HEK293 (cell line): ENCODE measurements at regions not wholly inside any gene's neighbourhood (a gene's known extent, or its start where the extent isn't known, plus 50 kb on each side); places are given as distances from the start of the nearest gene placed in this dataset.

Experiments
- GLIS2 ChIP-seq: fragments of 450-650 bp; formaldehyde crosslinking; IDR thresholded peaks from 2 replicates; pipeline ENCODE4 v1.5.1; 2016; ENCODE audit warnings: missing biosample characterization, missing genetic modification characterization
- HOXA7 ChIP-seq: sonication (generic); formaldehyde crosslinking; IDR thresholded peaks from 2 replicates; pipeline ENCODE4 v1.8.1; 2022; ENCODE audit warnings: missing genetic modification reagents, borderline replicate concordance
- KLF8 ChIP-seq: fragments of 450-650 bp; formaldehyde crosslinking; IDR thresholded peaks from 2 replicates; pipeline ENCODE4 v1.5.1; 2016; ENCODE audit warnings: missing biosample characterization, missing genetic modification characterization
- MYNN ChIP-seq: fragments of 450-650 bp; formaldehyde crosslinking; IDR thresholded peaks from 2 replicates; pipeline ENCODE4 v1.5.1; 2016; ENCODE audit warnings: missing biosample characterization, missing genetic modification characterization, borderline replicate concordance
- REST ChIP-seq: fragments of 450-650 bp; formaldehyde crosslinking; IDR thresholded peaks from 2 replicates; pipeline ENCODE4 v1.5.1; 2016; ENCODE audit warnings: missing biosample characterization, missing genetic modification characterization
- TCF7L2 ChIP-seq: IDR thresholded peaks from 2 replicates; pipeline ENCODE4 v1.6.1; 2011; ENCODE audit warnings: low read depth, mild to moderate bottlenecking, inconsistent platforms, low read length, moderate library complexity, borderline replicate concordance
- ZBTB1 ChIP-seq: fragments of 450-650 bp; formaldehyde crosslinking; IDR thresholded peaks from 2 replicates; pipeline ENCODE4 v1.5.1; 2016; ENCODE audit warnings: missing biosample characterization, missing genetic modification characterization
- ZNF138 ChIP-seq: fragments of 450-650 bp; formaldehyde crosslinking; IDR thresholded peaks from 2 replicates; pipeline ENCODE4 v1.5.1; 2016; ENCODE audit warnings: missing biosample characterization, missing genetic modification characterization, borderline replicate concordance
- ZNF174 ChIP-seq: fragments of 450-650 bp; formaldehyde crosslinking; IDR thresholded peaks from 2 replicates; pipeline ENCODE4 v1.5.0; 2017; ENCODE audit warnings: missing biosample characterization, mild to moderate bottlenecking, missing genetic modification characterization
- ZNF274 ChIP-seq, 2 experiments: fragments of 200-500 bp in 1 of 2; fragments of 450-650 bp in 1 of 2; sonication (Bioruptor generic) in 1 of 2; formaldehyde crosslinking in 1 of 2; IDR thresholded peaks; 2 replicates each; pipeline versions ENCODE4 v1.5.1 to v1.6.1; 2014 to 2016; ENCODE audit warnings: borderline replicate concordance in 1 of 2, inconsistent platforms in 1 of 2, low read length in 1 of 2, missing biosample characterization in 1 of 2, missing genetic modification characterization in 1 of 2
- ZNF529 ChIP-seq: fragments of 450-650 bp; formaldehyde crosslinking; IDR thresholded peaks from 2 replicates; pipeline ENCODE4 v1.5.1; 2017; ENCODE audit warnings: missing genetic modification characterization, missing biosample characterization; ENCODE audit not compliant: insufficient replicate concordance
- ZSCAN4 ChIP-seq: fragments of 450-650 bp; formaldehyde crosslinking; IDR thresholded peaks from 2 replicates; pipeline ENCODE4 v1.5.1; 2017; ENCODE audit warnings: missing biosample characterization, missing genetic modification characterization
- TF ChIP-seq, protein P1 (sequence below): fragments of 450-650 bp; formaldehyde crosslinking; IDR thresholded peaks from 2 replicates; pipeline ENCODE4 v1.5.1; 2016; ENCODE audit warnings: missing biosample characterization, missing genetic modification characterization
- TF ChIP-seq, protein P2 (sequence below): fragments of 450-650 bp; formaldehyde crosslinking; IDR thresholded peaks from 2 replicates; pipeline ENCODE4 v1.5.1; 2016; ENCODE audit warnings: missing biosample characterization, missing genetic modification characterization

DNA sequence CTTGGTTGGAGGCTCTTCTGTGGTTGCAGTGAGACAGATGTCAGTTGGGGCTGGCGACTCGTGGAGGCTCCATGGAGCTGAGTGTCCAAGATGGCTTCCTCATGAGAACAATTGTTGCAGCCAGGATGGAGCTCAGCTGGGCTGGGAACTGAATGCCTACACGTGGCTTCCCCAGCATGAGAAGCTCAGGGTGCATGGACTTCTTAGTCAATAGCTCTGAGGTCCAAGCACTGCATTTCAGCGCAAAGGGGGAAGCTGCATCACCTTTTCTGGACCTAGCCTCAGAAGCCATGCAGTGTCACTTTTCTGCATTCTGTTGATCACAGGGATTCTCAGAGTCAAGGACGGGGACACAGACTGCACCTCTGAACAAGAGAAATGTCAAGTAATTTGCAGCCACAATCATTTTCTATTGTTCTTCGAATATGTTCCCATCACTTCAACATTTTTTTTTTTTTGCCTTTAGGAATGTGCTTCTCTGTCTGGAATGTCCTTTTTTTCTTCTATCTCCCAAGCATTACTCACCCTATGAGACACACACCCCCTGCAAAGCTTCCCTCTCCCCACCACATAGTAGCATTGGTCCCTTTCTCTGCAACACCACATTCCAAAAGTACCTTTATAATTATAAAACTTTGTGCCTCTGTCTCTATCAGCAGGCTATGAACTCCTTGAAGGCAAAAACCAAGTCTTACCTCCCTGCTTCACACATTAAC, 57.5 kb upstream of the STK32A start:
- TF ChIP-seq, protein P1, sequence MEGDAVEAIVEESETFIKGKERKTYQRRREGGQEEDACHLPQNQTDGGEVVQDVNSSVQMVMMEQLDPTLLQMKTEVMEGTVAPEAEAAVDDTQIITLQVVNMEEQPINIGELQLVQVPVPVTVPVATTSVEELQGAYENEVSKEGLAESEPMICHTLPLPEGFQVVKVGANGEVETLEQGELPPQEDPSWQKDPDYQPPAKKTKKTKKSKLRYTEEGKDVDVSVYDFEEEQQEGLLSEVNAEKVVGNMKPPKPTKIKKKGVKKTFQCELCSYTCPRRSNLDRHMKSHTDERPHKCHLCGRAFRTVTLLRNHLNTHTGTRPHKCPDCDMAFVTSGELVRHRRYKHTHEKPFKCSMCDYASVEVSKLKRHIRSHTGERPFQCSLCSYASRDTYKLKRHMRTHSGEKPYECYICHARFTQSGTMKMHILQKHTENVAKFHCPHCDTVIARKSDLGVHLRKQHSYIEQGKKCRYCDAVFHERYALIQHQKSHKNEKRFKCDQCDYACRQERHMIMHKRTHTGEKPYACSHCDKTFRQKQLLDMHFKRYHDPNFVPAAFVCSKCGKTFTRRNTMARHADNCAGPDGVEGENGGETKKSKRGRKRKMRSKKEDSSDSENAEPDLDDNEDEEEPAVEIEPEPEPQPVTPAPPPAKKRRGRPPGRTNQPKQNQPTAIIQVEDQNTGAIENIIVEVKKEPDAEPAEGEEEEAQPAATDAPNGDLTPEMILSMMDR: no peak
- no peak for TF ChIP-seq TCF7L2
- TF ChIP-seq MYNN (tag by site-specific recombination): no peak
- no peak for TF ChIP-seq KLF8
- no peak for TF ChIP-seq ZBTB1
- TF ChIP-seq ZSCAN4 (tag by site-specific recombination): no peak
- no peak for TF ChIP-seq ZNF274 (IDR thresholded peaks at IDR 0.05; ENCODE audit: low read length)
- TF ChIP-seq ZNF274 (tag by site-specific recombination; IDR thresholded peaks at IDR 0.05; ENCODE audit: borderline replicate concordance): no peak
- no peak for TF ChIP-seq HOXA7 (CRISPR knock-in tag)
- no peak for TF ChIP-seq ZNF138 (tag by site-specific recombination)
- no peak for TF ChIP-seq ZNF529 (tag by site-specific recombination)
- no peak for TF ChIP-seq GLIS2 (tag by site-specific recombination)
- no peak for TF ChIP-seq REST (tag by site-specific recombination)
- no peak for TF ChIP-seq ZNF174 (tag by site-specific recombination)
- TF ChIP-seq, protein P2, sequence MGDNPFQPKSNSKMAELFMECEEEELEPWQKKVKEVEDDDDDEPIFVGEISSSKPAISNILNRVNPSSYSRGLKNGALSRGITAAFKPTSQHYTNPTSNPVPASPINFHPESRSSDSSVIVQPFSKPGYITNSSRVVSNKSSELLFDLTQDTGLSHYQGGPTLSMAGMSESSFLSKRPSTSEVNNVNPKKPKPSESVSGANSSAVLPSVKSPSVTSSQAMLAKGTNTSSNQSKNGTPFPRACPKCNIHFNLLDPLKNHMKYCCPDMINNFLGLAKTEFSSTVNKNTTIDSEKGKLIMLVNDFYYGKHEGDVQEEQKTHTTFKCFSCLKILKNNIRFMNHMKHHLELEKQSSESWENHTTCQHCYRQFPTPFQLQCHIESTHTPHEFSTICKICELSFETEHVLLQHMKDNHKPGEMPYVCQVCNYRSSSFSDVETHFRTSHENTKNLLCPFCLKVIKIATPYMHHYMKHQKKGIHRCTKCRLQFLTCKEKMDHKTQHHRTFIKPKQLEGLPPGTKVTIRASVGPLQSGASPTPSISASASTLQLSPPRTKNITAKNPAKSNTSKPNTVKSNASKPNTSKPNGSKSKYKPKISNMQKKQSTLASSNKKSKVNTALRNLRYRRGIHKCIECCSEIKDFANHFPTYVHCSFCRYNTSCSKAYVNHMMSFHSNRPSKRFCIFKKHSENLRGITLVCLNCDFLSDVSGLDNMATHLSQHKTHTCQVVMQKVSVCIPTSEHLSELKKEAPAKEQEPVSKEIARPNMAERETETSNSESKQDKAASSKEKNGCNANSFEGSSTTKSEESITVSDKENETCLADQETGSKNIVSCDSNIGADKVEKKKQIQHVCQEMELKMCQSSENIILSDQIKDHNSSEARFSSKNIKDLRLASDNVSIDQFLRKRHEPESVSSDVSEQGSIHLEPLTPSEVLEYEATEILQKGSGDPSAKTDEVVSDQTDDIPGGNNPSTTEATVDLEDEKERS (tag by site-specific recombination): no peak
